Neural crest cell (in vitro differentiated cells): ENCODE measurements at regions not wholly inside any gene's neighbourhood (a gene's known extent, or its start where the extent isn't known, plus 50 kb on each side); places are given as distances from the start of the nearest gene placed in this dataset.

Experiments
- DNase-seq: peaks from one replicate; pipeline ENCODE4 v3.0.0; 2021; ENCODE audit warnings: low read depth, mixed read lengths, low spot score
- H3K27ac Mint-ChIP-seq: one replicate; pipeline ENCODE4 v1.8.0; 2021; ENCODE audit warnings: mild to moderate bottlenecking, mixed read lengths; ENCODE audit not compliant: unreplicated experiment
- H3K27me3 Mint-ChIP-seq: 2 replicates; pipeline ENCODE4 v1.8.0; 2021; ENCODE audit warnings: low read depth, mild to moderate bottlenecking, mixed read lengths
- H3K36me3 Mint-ChIP-seq: 2 replicates; pipeline ENCODE4 v1.8.0; 2021; ENCODE audit warnings: low read depth, mild to moderate bottlenecking, mixed read lengths
- H3K4me1 Mint-ChIP-seq: 2 replicates; pipeline ENCODE4 v1.8.0; 2021; ENCODE audit warnings: mixed read lengths
- H3K4me3 Mint-ChIP-seq: one replicate; pipeline ENCODE4 v1.8.0; 2021; ENCODE audit warnings: mild to moderate bottlenecking, mixed read lengths
- H3K9me3 Mint-ChIP-seq: 2 replicates; pipeline ENCODE4 v1.8.0; 2021; ENCODE audit warnings: mixed read lengths
- TF ChIP-seq, protein P1 (sequence below): fragments of 200-600 bp; sonication (generic); conservative IDR thresholded peaks from 2 replicates; pipeline ENCODE4 v1.5.0; 2021; ENCODE audit warnings: antibody characterized with exemption, mild to moderate bottlenecking

DNA sequence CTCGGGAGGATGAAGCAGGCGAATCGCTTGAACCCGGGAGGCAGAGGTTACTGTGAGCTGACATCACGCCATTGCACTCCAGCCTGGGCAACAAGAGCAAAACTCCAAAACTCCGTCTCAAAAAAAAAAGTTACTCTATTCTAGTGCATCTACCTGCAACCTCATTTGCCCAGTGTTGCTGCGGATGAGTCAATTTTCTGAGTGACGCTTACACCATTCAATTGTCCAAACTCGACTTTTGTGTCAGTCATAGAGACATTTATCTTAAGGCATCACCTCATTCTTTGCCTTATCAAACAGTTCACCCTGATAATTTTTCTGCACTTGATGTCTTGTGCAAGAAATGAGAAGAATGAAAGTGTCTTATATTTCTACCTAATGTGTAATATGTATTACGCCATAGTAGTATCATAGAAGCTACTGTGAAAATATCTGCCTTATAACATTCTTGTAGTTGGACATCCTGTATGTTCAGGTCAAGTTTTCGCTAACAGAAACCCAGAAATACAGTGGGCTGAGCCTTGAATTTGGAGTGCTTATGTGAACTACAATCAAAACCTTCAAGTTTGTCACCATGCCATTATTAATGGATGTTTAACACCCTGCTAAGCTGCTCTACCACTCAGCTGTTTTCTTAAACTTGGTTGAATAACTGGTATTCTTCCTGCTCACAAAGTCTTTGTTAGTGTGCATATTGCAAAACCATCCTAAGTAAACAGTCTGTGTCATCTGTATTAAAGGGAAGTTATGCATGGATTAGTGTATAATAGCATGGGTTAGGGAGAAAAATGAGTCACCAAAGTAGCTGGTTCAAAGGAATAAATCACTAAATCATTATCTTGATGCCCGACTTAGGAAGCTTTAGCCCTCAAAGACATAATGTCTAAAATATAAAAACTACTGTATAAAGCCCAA, 531.0 kb upstream of the NR2F2 start:
- Mint-ChIP-seq H3K9me3 (peaks cover 11% of the 10 kb centered on the region), H3K27me3 (no peaks in the 10 kb centered on the region), H3K4me1 (peaks cover 9% of the 10 kb centered on the region), H3K27ac (no peak overlapping the region), H3K36me3 (peaks cover 3% of the 10 kb centered on the region), H3K4me3 (no peak overlapping the region)
- TF ChIP-seq, protein P1, sequence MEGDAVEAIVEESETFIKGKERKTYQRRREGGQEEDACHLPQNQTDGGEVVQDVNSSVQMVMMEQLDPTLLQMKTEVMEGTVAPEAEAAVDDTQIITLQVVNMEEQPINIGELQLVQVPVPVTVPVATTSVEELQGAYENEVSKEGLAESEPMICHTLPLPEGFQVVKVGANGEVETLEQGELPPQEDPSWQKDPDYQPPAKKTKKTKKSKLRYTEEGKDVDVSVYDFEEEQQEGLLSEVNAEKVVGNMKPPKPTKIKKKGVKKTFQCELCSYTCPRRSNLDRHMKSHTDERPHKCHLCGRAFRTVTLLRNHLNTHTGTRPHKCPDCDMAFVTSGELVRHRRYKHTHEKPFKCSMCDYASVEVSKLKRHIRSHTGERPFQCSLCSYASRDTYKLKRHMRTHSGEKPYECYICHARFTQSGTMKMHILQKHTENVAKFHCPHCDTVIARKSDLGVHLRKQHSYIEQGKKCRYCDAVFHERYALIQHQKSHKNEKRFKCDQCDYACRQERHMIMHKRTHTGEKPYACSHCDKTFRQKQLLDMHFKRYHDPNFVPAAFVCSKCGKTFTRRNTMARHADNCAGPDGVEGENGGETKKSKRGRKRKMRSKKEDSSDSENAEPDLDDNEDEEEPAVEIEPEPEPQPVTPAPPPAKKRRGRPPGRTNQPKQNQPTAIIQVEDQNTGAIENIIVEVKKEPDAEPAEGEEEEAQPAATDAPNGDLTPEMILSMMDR: no peak
- no peak for DNase-seq

DNA sequence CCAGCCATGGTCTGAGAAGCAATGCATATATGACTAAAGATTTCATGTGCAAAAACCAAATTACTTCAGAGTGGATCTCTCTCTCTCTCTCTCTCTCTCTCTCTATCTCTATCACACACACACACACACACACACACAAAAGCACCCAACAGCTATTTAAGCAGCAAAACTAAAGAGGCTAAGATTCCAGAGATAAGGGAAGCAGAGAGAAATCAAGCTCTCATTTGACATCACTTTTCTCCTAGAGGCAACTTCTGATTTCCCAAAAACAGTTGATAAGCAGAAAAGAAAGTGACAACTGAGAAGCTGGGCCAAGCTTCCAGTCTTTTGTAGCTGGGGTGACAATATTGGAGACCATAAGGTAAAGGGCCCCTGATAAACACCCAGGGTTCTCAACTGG, 526.0 kb upstream of the NR2F2 start:
- no peaks in the 10 kb centered on the region for H3K27me3 Mint-ChIP-seq
- H3K27ac Mint-ChIP-seq: no peak overlapping the region
- no peak overlapping the region for H3K4me3 Mint-ChIP-seq

DNA sequence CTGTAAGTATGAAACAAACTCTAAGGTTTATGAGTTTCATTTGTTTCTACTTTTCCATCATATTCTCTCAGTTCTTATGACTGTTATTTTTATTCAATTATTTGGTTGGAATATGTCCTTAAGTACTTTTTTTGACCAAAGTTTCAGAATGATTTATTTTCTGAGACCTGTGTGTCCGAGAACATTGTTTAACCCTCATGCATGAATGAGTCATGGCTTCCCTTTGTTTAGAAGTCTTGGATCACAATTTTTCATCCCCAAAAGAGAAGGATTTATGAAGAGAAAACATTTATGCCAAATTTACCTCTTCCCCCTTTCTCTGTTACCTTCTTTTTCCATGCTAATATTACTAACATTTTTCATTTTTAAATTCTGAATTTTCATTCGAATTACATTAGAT, 518.0 kb upstream of the NR2F2 start:
- H3K27ac Mint-ChIP-seq: no peak overlapping the region
- no peak overlapping the region for H3K4me3 Mint-ChIP-seq
- TF ChIP-seq, protein P1: no peak
- no peak for DNase-seq
- H3K27me3 Mint-ChIP-seq: no peaks in the 10 kb centered on the region
- H3K4me1 Mint-ChIP-seq: peaks cover 17% of the 10 kb centered on the region
- H3K9me3 Mint-ChIP-seq: peaks cover 4% of the 10 kb centered on the region
- H3K36me3 Mint-ChIP-seq: no peaks in the 10 kb centered on the region

More for the DNA sequence above, 526.0 kb upstream of the NR2F2 start:
- no peaks in the 10 kb centered on the region for H3K4me1 Mint-ChIP-seq
- DNase-seq: no peak
- H3K36me3 Mint-ChIP-seq: peaks cover 9% of the 10 kb centered on the region
- TF ChIP-seq, protein P1: no peak
- peaks cover 13% of the 10 kb centered on the region for H3K9me3 Mint-ChIP-seq

DNA sequence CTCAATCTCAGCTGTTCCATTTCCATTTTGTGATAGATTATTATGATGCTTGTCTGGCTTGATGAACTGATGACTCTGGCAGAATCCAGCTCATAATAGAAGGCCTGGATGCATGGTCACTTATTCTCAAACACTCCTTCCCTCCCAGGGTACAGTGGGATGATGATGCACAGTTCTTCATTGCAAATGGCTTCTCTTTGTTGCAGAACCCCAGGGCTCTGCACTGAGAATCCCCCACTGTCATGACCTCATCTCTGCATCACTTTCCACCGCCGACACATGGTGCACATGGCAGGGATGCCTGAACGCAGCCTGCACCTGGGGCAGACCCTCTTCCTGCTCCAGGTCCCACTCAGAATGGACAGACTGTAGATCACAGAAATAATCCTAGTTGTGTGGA, 515.6 kb upstream of the NR2F2 start:
- no peak for DNase-seq
- Mint-ChIP-seq H3K4me1 (peaks cover 17% of the 10 kb centered on the region), H3K27me3 (no peaks in the 10 kb centered on the region), H3K4me3 (no peak overlapping the region), H3K27ac (no peak overlapping the region), H3K36me3 (no peaks in the 10 kb centered on the region), H3K9me3 (peaks cover 2% of the 10 kb centered on the region)
- TF ChIP-seq, protein P1: no peak

DNA sequence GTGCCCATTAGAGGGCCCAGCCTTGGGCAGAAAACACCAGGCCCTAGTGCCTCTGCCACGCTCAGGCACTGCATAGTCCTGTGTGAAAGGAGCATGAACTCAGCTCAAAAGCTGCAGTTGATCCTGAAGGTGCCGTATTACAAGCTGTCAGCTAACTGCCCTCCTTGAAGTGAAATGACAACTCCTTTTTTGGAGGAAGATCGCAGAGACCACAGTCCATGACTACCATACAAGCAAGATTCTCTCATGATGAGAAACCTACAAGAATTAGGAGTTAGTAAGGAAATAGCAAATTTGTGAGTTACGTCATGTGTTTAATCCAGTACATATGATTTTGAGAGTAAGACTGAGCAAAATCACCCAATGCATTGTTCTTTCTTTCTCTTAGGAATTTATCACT, 513.9 kb upstream of the NR2F2 start:
- no peaks in the 10 kb centered on the region for H3K27me3 Mint-ChIP-seq
- peaks cover 17% of the 10 kb centered on the region for H3K4me1 Mint-ChIP-seq
- no peak overlapping the region for H3K4me3 Mint-ChIP-seq
- peaks cover 2% of the 10 kb centered on the region for H3K9me3 Mint-ChIP-seq
- TF ChIP-seq, protein P1: no peak
- DNase-seq: no peak
- no peak overlapping the region for H3K27ac Mint-ChIP-seq
- H3K36me3 Mint-ChIP-seq: no peaks in the 10 kb centered on the region
